ENCODE measurements at regions not wholly inside any gene's neighbourhood (a gene's known extent, or its start where the extent isn't known, plus 50 kb on each side); places are given as distances from the start of the nearest gene placed in this dataset.

GRCh38 chr5:61277190-61277589 is 54.9 kb upstream of the ZSWIM6 start:
- TF ChIP-seq CTCF (IDR thresholded peaks at IDR 0.05) (no peak), POLR2A (IDR thresholded peaks at IDR 0.05) (no peak)
